HG03342 (cell line): ENCODE measurements at regions not wholly inside any gene's neighbourhood (a gene's known extent, or its start where the extent isn't known, plus 50 kb on each side); places are given as distances from the start of the nearest gene placed in this dataset.

ENCODE experiments used
- ATAC-seq: cut with Tn5 transposase; IDR thresholded peaks from one replicate; pipeline ENCODE4 v1.9.1; 2021; ENCODE audit warnings: mild to moderate bottlenecking, moderate library complexity; ENCODE audit not compliant: unreplicated experiment

DNA sequence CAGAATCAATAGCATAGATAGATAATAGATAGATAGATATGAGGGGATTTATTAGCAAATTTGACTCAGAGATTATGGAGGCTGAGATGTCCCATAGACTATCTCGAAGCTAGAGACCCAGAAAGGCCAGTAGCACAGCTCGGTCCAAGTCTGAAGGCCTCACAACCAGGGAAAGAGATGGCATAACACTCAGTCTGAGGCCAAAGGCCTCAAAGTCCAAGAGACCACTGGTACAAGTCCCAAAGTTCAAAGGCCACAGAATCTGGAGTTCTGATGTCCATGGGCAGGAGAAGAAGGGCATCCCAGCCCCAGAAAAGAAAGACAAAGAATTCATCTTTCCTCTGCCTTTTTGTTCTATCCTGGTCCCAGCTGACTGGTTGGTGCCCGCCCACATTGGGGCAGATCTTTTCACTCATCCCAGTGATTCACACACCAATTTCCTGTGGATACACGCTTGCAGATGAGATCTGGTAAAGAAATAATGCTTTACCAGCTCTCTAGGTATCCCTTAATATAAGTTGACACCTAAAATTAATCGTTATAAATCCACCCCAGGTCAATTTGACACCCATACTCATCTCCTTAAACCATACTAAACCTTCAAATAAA lies 127.8 kb upstream of the FBN2 start:
- ATAC-seq = no peak

DNA sequence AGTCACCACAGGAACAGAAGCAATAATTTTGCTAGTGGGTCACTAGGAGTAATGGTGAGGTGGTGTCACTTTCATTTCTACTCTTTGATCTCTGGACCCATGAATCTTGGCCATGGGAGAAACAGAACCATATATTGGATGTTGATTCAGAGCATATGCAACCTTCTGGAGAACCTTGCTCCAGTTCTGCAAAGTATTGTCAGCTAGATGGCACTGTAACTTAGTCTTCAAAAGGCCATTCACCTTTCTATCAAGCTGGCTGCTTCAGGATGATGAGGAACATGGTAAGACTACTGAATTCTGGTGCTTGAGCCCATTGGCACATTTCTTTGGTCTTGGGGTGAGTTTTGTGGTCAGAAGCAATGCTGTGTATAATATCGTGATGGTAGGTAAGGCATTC lies 129.1 kb upstream of the FBN2 start:
- no peak for ATAC-seq

DNA sequence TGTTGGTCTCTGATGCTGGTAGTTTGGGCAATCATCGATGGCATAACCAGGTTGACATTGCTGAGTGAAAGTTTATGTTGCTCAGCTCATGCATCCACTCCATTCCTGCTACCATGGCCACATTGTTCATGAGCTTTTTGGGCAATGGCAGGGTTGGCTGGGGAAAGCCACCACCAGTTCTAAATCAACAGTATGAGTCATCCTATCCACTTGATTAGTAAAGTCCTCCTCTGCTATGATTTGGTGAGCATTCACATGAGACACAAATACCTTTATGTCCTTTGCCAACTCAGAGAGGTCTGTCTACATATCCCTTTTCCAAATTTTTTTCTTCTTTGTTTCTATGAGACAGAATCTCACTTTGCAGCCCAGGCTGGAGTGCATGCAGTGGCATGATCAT lies 129.7 kb upstream of the FBN2 start:
- no peak for ATAC-seq

DNA sequence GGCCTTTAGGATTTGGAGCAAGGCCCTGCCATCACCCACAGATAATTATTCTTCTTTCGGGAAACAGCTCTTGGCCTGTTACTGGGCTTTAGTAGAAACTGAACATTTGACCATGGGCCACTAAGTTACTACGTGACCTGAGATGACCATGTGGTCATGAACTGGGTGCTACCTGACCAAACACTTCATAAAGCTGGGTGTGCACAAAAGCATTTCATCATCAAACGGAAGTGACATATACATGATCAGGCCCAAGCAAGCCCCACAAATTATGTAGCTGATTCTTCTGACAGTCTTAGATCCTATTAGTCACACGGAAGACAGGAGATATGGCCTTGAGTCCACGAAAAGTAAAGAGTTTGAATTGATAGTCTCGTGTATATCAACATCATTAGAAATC lies 130.9 kb upstream of the FBN2 start:
- no peak for ATAC-seq

DNA sequence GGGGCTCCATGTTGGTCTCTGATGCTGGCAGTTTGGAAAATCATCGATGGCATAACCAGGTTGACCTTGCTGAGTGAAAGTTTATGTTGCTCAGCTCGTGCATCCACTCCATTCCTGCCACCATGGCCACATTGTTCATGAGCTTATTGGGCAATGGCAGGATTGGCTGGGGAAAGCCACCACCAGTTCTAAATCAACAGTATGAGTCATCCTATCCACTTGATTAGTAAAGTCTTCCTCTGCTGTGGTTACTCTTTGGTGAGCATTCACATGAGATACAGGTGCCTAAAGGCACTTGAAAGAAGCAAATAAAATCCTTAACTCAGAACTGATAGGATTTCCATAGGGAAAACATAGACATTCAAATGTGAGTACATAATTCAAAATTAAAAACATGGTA lies 131.8 kb upstream of the FBN2 start:
- ATAC-seq = peak; percentile 68

DNA sequence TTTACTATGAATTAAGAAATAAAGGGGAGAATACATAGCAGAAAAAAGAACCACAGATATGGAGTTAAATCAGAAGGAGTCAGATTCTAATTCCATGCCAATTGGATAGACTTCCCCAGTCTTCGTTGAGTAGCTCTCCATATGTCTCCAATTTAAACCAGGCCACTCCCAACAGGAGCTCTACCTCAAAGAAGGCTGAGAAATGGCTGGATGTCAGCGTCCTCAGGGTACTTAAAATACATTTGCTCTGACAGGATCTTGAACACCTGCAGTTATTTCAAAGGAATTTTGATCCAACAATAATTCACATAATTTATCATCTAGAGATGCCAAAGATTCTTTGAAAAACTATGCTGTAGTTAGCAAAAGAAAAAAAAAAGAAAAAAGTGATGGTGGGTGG lies 133.9 kb upstream of the FBN2 start:
- ATAC-seq = no peak

DNA sequence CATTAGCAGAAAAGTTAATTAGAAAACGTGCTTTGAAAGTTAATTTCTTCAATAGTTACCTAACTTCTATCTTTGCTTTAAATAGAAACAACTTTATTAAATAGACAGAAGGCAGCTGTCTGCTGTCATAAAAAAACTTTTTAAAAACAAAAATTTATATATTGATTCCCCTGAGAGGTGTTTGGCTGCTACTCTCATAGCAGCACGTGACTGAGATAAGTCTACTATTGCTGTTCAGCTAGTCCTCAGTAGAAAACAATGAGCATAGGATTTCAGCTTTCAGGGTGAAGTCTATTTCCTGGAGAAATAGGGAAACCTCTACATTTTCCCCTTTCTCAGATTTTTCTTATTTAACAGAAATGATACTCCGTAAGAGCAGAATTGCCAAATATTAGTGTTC lies 135.0 kb upstream of the FBN2 start:
- ATAC-seq = no peak

DNA sequence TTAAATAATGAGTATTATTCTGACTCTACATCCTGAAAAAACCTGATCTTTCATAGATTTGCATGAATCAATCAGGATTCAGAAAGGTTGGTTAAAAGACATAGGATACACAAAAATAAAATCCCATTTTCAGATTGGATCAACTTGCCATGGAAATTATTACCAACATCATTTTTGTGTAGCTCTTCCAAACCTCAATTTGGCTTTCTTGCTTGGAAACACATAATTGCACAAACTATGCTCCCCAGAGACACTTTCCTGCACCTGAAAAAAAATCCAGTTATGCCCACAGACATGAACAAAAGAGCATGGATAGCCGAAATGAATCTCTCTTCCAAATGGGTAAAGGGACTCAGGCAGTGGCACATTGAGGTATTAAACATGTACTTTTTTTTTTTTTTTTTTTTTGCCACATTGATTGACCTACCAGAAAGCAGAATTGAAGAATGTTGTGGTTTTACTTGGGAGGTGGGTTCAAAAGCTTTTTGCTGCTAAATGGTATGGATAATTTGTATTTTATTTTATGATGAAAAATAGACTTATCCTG lies 135.4 kb upstream of the FBN2 start:
- no peak for ATAC-seq

DNA sequence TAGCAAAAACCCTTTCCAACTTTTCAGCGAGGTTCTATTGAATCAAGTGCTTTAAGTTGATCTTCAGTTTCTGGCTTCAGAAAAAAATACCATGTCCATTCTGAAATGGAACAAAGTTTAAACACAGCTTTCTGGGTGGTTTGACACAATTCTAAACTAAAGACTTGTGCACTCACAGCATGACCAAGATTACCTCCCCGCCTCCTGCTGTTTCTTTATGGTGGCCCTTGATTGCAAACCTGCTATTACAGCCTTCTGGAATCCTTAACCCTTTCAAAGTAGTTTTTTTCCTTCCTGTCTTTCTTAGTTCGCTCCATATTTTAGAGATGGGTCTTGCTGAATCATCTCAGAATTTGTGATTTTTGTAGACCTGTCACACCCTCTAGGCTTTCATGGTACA lies 135.9 kb upstream of the FBN2 start:
- ATAC-seq = no peak

DNA sequence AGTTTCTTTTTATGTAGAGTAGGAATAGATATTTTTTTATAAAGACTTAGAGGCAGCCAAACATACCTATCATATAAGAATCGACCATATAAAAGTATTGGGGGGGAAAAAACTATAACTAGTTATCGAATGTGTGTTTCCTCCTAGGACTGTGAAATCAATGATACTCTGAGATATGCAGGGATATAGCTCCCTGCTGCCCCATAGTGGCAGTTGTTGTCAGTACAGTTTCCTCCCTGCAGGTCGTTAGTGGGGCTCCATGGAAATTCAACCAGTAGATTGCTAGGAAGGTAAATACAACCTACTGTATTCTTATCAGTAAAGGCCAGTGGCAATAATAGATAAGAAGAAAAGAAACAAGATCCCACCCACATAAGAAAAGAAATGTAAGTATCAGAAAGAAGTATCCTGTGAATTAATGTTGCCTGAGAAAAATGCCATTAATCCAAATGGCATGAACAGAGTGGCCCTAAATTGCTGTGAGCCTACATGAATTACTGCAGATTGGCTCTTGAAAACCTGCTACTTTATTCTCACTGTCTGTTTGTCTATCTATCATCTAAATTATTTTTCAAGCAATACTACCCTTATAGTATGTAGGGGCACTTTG lies 136.9 kb upstream of the FBN2 start:
- peak; percentile 80 for ATAC-seq

DNA sequence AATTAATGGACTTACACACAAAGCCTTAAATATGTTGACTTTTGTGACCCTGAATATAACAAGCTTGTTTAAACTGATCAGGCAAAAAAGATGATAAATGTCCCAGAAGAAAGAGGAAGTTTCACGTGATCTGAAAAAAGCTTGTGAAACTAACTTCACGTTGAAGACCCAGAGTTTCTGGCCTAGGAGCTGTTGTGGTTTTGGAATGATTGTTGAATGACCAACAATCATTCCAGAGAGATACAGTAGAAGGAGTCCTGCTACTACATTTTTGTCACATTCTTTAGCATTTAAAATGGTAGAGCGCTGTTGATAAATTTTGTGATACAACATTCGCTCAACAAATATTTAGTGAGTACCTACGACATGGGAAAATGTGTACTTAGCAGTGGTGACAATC lies 143.1 kb upstream of the FBN2 start:
- no peak for ATAC-seq

DNA sequence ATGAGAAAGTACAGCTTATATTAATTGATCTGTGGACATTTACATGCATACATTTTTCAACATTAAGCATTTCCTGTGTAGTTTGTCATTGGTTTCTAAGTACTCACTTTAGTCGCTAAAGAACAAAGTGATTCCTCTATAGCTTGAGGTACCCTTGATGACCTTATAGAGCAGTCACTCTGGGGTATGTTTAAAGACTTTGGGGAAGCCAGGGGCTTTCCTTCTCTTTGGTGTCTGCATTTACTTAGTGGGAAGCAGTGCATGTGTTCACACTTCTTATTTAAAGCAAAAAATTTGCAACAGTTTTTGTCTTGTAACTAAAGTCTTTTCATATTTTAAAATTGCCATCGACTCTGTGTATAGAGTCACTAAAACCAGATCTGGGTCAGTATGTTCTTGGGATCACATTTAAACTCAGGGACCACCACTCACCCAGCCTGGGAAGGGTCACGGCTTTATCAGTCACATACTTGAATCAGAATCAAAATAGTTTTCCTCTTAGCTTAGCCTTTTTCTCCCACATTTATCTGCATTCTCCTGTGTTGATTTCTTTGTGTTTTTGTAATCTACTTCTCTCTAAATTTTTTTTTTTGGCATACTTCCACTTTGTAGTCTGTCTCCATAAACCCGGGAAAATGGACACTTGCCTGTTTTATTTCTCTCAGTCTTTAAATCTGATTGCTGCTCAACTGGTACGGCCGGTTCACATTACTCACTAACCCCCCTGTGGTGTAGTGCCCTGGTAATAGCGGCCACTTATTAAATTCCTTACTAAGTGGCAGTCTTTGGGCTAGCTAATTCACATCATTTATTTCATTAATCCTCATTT lies 143.9 kb upstream of the FBN2 start:
- ATAC-seq = no peak

DNA sequence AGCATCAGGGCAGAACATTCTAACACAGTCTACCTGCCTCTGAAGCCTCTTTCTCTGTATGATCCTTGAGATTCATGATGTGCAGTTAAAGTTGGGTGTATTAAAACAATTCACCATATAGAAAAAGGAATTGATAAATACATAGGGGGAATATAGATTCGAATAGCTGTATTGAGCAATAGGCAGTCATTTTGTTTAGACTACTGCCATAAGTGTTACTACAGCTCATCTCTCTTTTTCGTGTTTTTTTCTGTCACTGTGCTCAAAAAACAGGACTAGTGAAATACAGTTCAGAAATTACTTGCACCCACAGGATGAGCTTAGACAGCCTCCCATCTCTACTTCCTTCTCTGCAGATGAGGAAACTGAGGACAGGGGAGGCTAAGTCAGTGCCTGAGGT lies 144.6 kb upstream of the FBN2 start:
- ATAC-seq = no peak

DNA sequence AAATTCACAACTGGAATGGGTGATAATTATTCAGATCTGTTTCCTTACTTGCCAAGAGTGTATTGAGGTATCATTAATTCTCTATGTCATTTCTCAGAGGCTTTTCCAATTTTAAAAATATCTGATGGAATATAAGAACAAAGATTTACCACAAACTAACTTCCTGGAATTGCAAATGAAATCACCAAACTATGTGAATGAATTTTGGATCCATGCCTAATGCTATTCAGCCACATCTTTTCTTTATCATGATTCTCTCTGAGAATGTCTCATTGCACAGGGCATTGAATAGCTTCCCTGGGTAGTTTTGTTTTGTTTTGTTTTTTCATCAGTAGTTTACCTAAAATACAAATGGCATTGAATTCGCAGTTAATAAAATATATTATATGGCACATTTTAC lies 146.9 kb upstream of the FBN2 start:
- no peak for ATAC-seq

DNA sequence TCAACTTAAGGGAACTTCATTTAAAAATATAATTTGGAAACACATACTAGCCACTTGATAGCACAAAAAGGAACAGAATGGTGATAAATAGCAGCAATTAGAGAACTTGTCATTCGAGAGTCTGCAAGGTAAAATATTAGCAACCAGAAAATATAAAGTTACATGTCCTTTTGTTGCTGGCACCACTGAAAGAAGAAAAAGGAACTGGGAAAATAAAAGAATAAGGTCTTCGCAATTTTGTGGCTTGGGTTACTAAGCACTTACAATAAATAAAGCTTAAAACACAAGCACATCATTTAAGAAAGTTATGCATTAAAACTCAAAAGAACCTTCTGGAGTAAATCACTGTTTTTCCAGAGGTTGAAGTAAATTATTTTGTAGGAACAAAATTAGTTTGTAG lies 149.9 kb upstream of the FBN2 start:
- ATAC-seq = no peak

DNA sequence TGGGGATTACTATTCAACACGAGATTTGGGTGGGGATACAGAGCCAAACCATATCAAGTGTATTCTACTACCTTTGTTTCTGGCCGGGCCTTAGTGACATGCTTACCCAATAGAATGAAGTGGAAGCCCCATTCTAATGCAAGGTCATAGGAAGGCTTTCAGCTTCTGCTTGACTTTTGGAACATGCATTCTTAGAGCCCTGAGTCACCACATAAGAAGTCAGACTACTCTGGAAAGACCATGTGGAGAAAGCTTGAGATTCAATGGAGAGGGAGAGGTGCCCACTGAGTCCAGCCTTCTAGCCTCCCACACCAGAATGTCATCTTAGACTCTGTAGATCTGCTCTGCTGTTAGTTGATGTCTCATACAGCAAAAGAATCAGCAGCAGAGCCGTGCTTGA lies 155.7 kb upstream of the FBN2 start:
- ATAC-seq = no peak

DNA sequence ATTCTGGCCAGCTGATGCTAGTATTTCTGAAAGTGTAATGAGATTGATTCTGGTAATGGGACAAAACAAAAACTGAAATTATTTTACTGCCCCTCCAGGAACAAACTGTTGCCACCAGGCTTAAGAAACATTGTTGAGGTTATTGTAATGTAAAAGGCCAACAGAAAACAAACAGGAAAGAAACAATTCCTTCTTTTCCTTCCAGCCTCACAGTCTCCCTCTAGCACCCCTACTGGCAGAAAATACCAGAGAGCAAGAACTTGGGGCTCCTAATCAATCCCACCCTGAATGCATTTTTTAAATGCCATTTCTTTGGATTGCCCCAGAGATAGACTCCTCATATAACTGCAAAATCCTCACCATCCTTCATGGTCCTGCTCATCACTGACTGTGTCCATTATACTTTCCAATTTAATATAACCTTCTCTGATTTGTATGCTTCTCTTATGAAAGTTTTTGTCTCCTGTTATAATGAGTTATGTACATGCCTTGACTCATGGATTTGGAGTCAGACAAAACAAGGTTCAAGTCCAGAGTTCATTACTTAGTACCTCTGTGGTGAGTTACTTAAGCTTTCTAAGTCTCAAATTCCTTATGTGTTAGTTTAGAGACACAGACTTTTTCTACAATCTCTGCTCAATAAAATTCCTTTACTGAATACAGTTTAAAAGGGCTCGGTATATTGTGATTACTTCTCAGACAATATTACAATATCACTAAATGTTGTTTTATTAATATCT lies 157.9 kb upstream of the FBN2 start:
- no peak for ATAC-seq

DNA sequence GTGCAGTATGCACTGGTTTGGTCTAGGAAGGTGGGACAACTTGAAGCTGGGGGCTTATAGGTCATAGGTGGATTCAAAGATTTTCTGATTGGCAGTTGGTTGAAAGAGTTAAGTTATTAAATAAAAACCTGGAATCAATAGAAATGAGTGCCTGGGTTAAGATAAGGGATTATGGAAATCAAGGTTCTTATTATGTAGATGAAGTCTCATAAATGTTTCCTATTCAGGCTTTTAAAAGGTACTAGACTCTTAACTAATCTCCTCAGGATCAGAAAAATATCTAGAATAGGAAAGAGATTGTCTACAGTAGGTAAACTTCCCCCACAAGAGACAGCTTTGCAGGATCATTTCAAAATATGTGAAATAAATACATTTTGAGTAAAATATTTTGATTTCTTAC lies 163.3 kb upstream of the FBN2 start:
- no peak for ATAC-seq

DNA sequence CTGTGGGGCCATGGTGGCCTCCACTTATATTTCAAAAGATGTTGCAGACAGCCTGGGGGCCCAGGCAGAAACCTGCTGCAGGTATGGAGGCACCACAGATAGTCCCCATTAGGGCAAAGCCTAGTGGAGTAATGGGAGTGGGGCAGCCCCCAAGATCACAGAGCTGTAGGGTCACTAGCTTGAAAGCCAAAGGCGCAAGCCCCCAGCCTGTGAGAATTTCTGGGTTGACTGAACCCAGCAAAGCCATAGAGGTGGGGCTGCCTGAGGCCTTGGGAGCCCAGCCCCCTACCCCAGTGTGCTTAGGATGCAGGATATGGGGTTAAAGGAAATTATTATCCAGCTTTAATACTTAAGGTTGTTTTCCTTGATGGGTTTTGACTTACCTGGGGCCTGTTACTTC lies 165.3 kb upstream of the FBN2 start:
- ATAC-seq = no peak

DNA sequence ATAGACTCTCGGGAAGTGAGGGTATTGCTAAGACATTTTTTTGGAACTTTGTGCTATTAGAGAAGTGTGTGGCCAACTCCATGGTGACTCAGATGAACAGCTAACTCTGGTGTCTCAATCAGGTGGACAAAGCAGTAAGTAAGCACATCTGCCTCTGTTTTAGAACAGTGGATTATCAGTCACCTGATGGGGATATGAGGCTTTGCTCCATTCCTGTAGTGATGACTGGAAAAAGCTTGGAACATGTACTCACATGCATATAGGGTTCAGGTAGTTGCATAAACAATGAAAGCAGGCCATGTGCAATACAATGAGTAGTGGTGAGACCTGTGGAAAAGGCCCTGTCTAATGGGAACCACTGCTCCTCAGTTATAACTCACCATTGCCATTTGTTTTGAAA lies 168.2 kb upstream of the FBN2 start:
- no peak for ATAC-seq

DNA sequence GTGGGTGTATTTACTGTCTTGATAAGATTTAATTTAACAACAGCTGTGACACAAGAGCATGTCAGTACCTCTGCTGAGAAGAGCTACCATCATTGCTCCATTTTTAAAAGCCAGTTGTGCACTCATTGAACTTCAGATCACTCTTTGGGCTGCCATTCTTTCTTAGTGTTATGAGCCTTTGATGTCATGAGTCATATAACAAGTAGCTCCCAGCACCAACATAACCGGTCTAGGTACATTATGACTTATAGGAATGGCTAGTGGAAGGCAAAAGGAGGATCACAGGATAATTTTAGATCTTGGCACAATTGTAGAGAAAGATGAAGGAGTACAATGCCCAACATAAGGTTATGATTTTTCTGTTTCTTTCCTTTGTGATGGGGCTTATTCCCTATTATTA lies 170.8 kb upstream of the FBN2 start:
- no peak for ATAC-seq
